GDM1 (cell line): ENCODE measurements at regions not wholly inside any gene's neighbourhood (a gene's known extent, or its start where the extent isn't known, plus 50 kb on each side); places are given as distances from the start of the nearest gene placed in this dataset.

Experiments used
- DNase-seq: peaks from one replicate; lab custom pipeline; 2025; lab: John Stamatoyannopoulos, UW

DNA sequence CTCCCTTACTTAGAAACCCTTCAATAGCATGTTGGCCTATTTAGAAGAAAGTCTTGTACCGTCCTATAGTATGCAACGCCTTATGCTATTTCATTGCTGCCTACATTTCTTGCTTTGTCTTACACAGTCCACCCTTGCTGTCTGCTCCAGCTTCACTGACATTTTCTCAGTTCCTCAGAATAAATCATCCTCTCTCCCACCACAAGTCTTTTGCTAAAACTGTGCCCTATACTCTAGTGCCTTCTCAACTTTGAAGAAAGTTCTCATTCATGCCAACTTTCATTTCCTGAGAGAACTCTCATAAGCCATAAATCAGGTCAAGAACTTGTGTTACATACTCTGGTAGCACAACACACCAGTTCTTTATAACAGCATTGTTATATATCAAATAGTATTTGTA lies 54.3 kb upstream of the COL3A1 start:
- no peak for DNase-seq

DNA sequence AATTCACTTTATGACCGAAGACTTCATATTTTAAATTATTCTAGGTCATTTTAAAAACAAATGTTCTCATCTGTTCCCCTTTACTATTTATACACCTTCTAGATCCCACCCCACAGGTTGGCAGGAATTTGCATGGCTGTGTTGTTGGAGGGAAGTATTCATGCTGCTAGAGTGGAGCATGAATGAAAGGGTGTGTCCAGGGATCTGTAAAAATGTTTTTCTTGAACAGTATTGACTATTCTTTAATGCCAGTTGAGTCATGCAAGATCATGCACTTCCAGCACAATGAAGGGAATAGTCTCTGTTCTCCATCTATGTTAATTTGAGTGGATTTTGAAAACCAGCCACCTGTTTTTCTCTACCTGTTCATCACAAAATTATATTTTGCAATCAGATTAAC lies 52.0 kb upstream of the COL3A1 start:
- DNase-seq, result no peak
